Sigmoid colon (tissue), 4 donors: ENCODE measurements at regions not wholly inside any gene's neighbourhood (a gene's known extent, or its start where the extent isn't known, plus 50 kb on each side); places are given as distances from the start of the nearest gene placed in this dataset.

Experiments
- EP300 ChIP-seq, 4 donors: sonication (generic); formaldehyde crosslinking; IDR thresholded peaks; one replicate each; pipeline ENCODE4 v1.6.1; 2017; ENCODE audit warnings: antibody characterized with exemption in 4 of 4
- POLR2A ChIP-seq, 2 donors: fragments of 450-650 bp; IDR thresholded peaks; one replicate each; pipeline ENCODE4 v1.6.1; 2016; ENCODE audit warnings: antibody characterized with exemption in 2 of 2, mild to moderate bottlenecking in 2 of 2, moderate library complexity in 2 of 2
- POLR2AphosphoS5 ChIP-seq, 4 donors: sonication (generic); formaldehyde crosslinking; IDR thresholded peaks; one replicate each; pipeline ENCODE4 v1.6.1; 2017; ENCODE audit warnings: antibody characterized with exemption in 4 of 4
- TF ChIP-seq, protein P1 (sequence below), 4 experiments: fragments of 450-650 bp in 3 of 4; fragments of 200-600 bp in 1 of 4; IDR thresholded peaks; one replicate each; pipeline ENCODE4 v1.5.1; 2016 to 2019; ENCODE audit warnings: antibody characterized with exemption in 4 of 4, mild to moderate bottlenecking in 3 of 4, moderate library complexity in 2 of 4

DNA sequence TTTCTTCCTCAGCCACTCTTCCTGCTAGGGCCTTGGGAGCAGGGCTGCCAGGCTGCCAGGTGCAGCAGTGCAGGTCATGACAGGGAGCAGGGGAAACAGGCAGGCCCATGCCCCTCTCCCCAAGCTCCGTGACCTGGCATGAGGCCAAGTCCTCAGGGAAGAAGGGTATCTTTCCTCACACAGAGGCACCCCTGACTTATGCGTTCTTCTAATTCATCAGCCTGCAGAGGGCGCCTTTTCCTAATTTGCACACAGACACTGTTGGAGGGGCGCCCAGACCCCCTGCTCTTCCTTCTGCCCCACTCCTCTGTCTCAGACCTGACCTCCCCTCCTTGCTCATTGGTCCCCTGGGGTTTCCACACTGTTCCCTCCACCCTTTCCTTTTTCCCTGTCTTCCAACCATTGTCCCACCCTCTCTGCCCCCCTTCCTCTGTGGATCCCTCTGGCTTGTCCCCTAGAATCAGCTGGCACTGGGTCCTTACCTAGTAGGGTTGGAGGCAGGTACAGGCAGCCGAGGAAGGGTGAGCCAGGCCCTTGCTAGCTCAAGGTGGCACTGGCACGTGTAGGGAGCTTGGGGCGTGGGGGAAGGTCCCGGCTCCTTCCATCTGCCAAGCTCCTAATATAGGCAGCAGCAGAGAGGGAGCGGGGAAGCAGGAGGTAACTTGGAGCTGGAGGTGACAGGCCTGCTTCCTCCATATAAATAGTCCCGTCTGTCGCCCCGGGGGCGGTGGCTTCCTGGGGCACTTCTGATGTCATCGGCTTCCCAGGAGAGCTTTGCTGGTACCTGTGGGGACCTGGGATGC, 154.9 kb upstream of the MLN start:
- TF ChIP-seq, protein P1, sequence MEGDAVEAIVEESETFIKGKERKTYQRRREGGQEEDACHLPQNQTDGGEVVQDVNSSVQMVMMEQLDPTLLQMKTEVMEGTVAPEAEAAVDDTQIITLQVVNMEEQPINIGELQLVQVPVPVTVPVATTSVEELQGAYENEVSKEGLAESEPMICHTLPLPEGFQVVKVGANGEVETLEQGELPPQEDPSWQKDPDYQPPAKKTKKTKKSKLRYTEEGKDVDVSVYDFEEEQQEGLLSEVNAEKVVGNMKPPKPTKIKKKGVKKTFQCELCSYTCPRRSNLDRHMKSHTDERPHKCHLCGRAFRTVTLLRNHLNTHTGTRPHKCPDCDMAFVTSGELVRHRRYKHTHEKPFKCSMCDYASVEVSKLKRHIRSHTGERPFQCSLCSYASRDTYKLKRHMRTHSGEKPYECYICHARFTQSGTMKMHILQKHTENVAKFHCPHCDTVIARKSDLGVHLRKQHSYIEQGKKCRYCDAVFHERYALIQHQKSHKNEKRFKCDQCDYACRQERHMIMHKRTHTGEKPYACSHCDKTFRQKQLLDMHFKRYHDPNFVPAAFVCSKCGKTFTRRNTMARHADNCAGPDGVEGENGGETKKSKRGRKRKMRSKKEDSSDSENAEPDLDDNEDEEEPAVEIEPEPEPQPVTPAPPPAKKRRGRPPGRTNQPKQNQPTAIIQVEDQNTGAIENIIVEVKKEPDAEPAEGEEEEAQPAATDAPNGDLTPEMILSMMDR (IDR thresholded peaks at IDR 0.05): no peak
- no peak for TF ChIP-seq POLR2AphosphoS5 (IDR thresholded peaks at IDR 0.05)
- no peak for TF ChIP-seq EP300 (IDR thresholded peaks at IDR 0.05)
- no peak for TF ChIP-seq POLR2A (IDR thresholded peaks at IDR 0.05)
